ENCODE measurements at regions not wholly inside any gene's neighbourhood (a gene's known extent, or its start where the extent isn't known, plus 50 kb on each side); places are given as distances from the start of the nearest gene placed in this dataset.
A peak's percentile ranks its signal among the peaks of the same experiment; 100 is the strongest.

DNA sequence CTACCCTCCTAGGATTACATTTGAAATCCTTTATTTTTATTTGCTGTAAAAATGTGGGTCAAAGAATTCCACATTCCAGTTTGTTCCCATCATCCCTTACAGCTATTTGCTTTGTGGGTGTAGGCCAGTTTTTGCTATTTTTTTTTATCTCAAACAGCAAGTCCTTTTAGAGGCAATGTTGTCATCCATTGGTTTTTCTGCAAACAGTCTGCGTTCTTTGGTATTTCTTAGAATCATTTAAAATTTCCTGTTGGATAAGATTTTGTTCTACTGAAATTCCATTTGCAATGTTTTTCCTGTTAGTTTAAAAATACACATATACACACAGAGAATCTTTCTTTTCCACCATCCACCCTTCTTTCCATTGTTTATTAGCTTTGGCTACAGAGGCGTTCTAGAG, 53.3 kb upstream of the STK38L start:
- no peak for DNase-seq (ENCODE audit: low read depth)
- TF ChIP-seq, protein P1, sequence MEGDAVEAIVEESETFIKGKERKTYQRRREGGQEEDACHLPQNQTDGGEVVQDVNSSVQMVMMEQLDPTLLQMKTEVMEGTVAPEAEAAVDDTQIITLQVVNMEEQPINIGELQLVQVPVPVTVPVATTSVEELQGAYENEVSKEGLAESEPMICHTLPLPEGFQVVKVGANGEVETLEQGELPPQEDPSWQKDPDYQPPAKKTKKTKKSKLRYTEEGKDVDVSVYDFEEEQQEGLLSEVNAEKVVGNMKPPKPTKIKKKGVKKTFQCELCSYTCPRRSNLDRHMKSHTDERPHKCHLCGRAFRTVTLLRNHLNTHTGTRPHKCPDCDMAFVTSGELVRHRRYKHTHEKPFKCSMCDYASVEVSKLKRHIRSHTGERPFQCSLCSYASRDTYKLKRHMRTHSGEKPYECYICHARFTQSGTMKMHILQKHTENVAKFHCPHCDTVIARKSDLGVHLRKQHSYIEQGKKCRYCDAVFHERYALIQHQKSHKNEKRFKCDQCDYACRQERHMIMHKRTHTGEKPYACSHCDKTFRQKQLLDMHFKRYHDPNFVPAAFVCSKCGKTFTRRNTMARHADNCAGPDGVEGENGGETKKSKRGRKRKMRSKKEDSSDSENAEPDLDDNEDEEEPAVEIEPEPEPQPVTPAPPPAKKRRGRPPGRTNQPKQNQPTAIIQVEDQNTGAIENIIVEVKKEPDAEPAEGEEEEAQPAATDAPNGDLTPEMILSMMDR (conservative IDR thresholded peaks at IDR 0.05; ENCODE audit: low read depth, low read length) = no peak

DNA sequence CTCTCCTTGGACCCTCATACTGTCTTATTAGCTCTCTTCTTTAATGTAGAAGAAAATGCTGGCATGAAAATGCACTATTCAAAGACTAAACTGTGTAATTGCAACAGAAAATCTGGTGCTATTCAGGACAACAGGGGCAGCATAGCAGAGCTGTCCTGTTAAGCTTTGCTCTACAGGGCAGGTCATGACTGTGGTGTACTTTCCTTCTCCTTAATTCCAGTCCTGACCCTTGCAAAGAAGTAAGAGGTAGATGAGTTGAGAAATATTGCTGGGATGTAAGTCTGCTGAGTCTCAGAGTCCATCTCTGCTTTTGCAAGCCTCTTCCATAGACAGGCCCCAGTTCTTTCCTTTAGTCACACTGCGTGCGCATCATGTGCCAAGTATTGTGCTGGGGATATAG, 52.6 kb upstream of the STK38L start:
- H3K4me3 ChIP-seq (ENCODE audit: low read length) = no peak overlapping the region

More for the DNA sequence above, 53.3 kb upstream of the STK38L start:
- no peak overlapping the region for H3K4me3 ChIP-seq (ENCODE audit: low read length)

DNA sequence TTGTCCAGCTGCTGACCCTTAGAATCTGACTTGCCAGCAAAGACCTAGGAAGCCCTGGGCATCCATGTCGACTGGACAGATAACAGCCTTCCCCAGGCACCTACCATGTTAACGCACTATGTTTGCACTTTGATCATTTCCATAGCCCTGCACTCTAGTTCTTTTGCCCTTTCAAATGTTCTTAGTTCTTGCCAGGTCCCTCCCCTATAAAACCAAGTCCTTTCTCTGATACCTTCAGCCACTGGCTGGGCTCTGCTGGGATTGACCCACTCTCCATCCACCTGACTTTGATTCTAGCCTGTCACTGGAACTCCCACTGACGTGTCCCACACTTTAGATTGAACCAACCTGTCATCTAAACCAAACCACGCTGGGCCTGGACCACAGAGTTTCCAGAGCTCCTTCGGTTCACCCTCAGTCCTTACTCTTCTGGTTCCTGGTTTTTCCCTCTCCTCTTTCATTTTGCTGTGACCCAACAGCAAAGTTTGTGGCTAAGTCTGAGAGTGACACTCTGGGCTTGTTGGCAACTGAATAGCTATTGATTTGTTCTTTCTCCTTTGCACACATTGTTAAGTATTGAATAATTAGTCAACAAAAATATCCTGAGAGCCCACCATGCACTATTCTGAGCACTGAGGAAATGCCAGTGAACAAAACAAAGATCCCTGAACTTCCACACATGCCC, 51.8 kb upstream of the STK38L start:
- no peak overlapping the region for H3K4me3 ChIP-seq (ENCODE audit: low read length)
- TF ChIP-seq, protein P1 (conservative IDR thresholded peaks at IDR 0.05; ENCODE audit: low read depth, low read length) = no peak
- no peak for DNase-seq (ENCODE audit: low read depth)

More for the DNA sequence above, 52.6 kb upstream of the STK38L start:
- DNase-seq (ENCODE audit: low read depth) = no peak
- TF ChIP-seq, protein P1 (conservative IDR thresholded peaks at IDR 0.05; ENCODE audit: low read depth, low read length) = no peak

DNA sequence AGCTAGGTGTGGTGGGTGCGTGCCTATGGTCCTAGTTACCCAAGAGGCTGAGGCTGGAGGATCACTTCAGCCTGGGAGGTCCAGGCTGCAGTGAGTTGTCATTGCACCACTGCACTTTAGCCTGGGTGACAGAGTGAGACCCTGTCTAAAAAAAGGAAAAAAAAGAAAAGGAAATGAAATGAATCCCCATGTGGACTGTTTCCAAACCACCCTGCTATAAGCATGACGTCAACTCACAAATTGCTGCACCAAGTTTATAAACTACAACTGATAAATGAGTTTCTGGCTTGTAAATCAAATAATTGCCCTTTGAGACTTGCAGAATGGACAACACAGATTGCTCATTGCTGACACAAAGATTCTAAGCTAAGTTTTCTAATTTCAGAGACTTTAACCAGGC, 51.0 kb upstream of the STK38L start:
- TF ChIP-seq, protein P1 (conservative IDR thresholded peaks at IDR 0.05; ENCODE audit: low read depth, low read length) = no peak
- H3K4me3 ChIP-seq (ENCODE audit: low read length) = no peak overlapping the region
- DNase-seq (ENCODE audit: low read depth) = no peak

DNA sequence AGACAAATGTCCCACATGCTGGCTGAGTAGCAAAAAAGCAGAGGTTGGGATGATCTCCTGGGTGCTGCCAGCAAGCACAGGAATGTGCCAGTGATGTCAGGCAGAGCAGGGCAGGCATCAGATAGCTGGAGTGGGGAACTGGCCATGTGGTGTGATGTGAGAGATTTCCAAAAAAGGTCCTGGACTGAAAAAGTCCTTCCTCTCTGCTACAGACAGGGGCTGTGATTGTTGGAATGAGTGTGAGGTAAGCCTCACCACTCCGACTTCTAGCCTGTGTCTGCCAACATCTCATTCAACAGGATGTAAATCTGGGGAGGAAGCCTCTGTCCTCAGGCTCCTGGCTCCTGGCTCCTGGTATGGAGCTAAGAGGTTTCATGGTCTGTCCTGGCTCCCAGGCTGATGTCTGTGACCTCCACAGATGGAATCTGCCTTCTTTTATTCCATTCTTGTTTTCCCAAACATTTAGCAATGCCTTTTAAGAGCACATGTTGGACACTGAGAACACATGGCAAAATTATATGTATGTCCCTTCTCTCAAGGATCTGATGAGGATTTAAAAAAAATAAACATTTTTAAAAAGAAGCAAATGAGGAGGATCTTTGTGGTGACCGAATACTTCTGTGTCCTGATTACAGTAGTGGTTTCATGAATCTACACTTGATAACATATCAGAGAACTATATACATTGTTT, 50.1 kb upstream of the STK38L start:
- DNase-seq (ENCODE audit: low read depth) = peak; percentile 46
- TF ChIP-seq, protein P1 (conservative IDR thresholded peaks at IDR 0.05; ENCODE audit: low read depth, low read length) = no peak
- no peak overlapping the region for H3K4me3 ChIP-seq (ENCODE audit: low read length)
